Prostate gland (tissue), 2 donors: ENCODE measurements at regions not wholly inside any gene's neighbourhood (a gene's known extent, or its start where the extent isn't known, plus 50 kb on each side); places are given as distances from the start of the nearest gene placed in this dataset.

Source experiments
- DNase-seq: peaks from one replicate; pipeline ENCODE4 v3.0.0-alpha.2; 2019; ENCODE audit warnings: low spot score
- H3K27ac ChIP-seq, 2 donors: fragments of 200-600 bp; sonication (generic); 2 replicates each; pipeline ENCODE4 v1.5.1; 2017 to 2019
- H3K27me3 ChIP-seq: fragments of 200-600 bp; sonication (generic); replicated peaks from 2 replicates; pipeline ENCODE4 v1.5.1; 2019; ENCODE audit not compliant: insufficient read depth
- H3K36me3 ChIP-seq, 2 donors: fragments of 200-600 bp; sonication (generic); 1 replicate in 1 of 2; 2 replicates in 1 of 2; pipeline versions ENCODE4 v1.5.1 to v1.8.1; 2017 to 2019
- H3K4me1 ChIP-seq: fragments of 200-600 bp; sonication (generic); replicated peaks from 2 replicates; pipeline ENCODE4 v1.5.1; 2019
- H3K4me3 ChIP-seq, 2 donors: fragments of 200-600 bp; sonication (generic); 2 replicates each; pipeline ENCODE4 v1.5.1; 2017 to 2019
- H3K9me3 ChIP-seq: fragments of 200-600 bp; sonication (generic); 2 replicates; pipeline ENCODE4 v1.5.1; 2017
- POLR2A ChIP-seq: fragments of 450-650 bp; IDR thresholded peaks from one replicate; pipeline ENCODE4 v1.6.1; 2016; ENCODE audit warnings: antibody characterized with exemption, mild to moderate bottlenecking
- POLR2AphosphoS5 ChIP-seq: sonication (generic); formaldehyde crosslinking; IDR thresholded peaks from one replicate; pipeline ENCODE4 v1.6.1; 2017; ENCODE audit warnings: antibody characterized with exemption
- WGBS: methylation state at CpG from one replicate; pipeline ENCODE4 v1.1.5; 2018; 5-methylcytosine and 5-hydroxymethylcytosine counted together
- intact Hi-C: fragments of 100-400 bp; cut with DNase I; formaldehyde crosslinking; loops from one replicate; pipeline ENCODE4 v1.14.2; 2022
- TF ChIP-seq, protein P1 (sequence below), 4 experiments: fragments of 200-600 bp in 2 of 4; fragments of 450-650 bp in 2 of 4; sonication (generic) in 2 of 4; IDR thresholded peaks; 1 replicate in 3 of 4; 2 replicates in 1 of 4; pipeline ENCODE4 v1.5.1; 2016 to 2019; ENCODE audit warnings: antibody characterized with exemption in 4 of 4, mild to moderate bottlenecking in 2 of 4, moderate library complexity in 2 of 4

DNA sequence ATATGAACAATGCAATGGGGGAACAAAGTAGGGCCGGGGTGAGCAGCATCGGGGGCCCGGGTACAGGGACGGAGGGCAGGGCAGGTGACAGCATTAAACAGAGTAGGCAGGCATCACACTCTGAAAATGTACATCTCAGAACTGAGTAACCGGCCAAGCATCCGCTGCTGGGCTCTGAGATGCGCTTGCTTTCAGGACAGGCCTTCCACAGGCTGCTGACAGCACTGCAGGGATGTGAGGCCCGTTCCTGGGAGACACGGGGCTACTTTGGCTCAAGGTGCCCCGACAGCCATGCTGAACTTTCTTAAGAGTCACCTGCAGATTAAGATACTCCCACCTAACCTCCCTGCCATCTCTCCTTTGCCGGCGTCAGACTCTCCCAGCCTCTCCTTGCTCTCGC is 64.3 kb upstream of the FGFR2 start:
- WGBS = 92% methylated on average over 13 of the region's 13 CpGs
- H3K9me3 ChIP-seq = no peaks in the 10 kb centered on the region
- no peak overlapping the region for H3K4me3 ChIP-seq
- no peak overlapping the region for H3K27ac ChIP-seq
- no peaks in the 10 kb centered on the region for H3K27me3 ChIP-seq
- no peaks in the 10 kb centered on the region for H3K36me3 ChIP-seq
- no peak for TF ChIP-seq POLR2AphosphoS5
- TF ChIP-seq, protein P1, sequence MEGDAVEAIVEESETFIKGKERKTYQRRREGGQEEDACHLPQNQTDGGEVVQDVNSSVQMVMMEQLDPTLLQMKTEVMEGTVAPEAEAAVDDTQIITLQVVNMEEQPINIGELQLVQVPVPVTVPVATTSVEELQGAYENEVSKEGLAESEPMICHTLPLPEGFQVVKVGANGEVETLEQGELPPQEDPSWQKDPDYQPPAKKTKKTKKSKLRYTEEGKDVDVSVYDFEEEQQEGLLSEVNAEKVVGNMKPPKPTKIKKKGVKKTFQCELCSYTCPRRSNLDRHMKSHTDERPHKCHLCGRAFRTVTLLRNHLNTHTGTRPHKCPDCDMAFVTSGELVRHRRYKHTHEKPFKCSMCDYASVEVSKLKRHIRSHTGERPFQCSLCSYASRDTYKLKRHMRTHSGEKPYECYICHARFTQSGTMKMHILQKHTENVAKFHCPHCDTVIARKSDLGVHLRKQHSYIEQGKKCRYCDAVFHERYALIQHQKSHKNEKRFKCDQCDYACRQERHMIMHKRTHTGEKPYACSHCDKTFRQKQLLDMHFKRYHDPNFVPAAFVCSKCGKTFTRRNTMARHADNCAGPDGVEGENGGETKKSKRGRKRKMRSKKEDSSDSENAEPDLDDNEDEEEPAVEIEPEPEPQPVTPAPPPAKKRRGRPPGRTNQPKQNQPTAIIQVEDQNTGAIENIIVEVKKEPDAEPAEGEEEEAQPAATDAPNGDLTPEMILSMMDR (IDR thresholded peaks at IDR 0.05) = no peak
- no peak for TF ChIP-seq POLR2A
- intact Hi-C loops = no loop called here
- H3K4me1 ChIP-seq = no peaks in the 10 kb centered on the region
- no peak for DNase-seq

DNA sequence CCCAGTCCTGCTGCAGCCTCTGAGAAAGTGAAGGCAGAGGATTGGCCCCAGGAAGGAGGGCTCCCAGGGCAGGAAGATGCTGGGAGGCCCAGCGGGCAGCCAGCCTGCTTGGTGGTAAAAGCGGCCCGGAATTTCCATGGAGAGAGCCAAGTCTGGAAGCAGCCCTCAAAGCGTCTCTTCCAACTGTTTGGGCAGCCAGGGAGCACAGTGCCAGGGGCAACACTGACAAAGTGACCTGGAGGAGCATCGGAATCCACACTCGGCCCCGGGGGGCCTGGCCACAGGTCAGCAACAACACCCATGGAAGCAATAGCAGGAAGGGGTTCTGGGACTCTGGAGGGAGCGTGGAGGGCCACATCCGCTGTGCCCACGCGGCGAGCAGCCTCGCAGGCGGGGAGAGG is 63.2 kb upstream of the FGFR2 start:
- Histone ChIP-seq H3K9me3 (no peaks in the 10 kb centered on the region), H3K36me3 (no peaks in the 10 kb centered on the region), H3K27me3 (no peaks in the 10 kb centered on the region), H3K4me1 (no peaks in the 10 kb centered on the region), H3K4me3 (no peak overlapping the region), H3K27ac (no peak overlapping the region)
- TF ChIP-seq POLR2AphosphoS5 (no peak), POLR2A (no peak)
- TF ChIP-seq, protein P1 (IDR thresholded peaks at IDR 0.05) = no peak
- no peak for DNase-seq
- intact Hi-C loops = no loop called here
- WGBS = 75% methylated on average over 14 of the region's 14 CpGs

DNA sequence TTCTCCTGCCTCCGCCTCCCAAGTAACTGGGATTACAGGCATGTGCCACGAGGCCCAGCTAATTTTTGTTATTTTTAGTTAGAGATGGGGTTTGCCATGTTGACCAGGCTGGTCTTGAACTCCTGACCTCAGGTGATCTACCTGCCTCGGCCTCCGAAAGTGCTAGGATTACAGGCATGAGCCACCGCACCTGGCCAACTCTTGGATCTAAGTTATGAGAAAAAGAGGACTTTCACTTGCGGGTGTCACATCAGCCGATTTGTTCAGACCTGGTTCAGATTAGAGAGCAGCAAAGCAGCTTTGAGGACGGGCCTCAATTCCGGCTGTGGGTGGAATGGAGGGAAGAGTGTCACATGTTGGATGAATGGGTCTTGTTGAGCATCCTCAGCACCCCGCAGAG is 61.0 kb upstream of the FGFR2 start:
- intact Hi-C loops = no loop called here
- H3K27me3 ChIP-seq = no peaks in the 10 kb centered on the region
- H3K4me3 ChIP-seq = no peak overlapping the region
- TF ChIP-seq POLR2A = no peak
- no peak for TF ChIP-seq POLR2AphosphoS5
- TF ChIP-seq, protein P1 (IDR thresholded peaks at IDR 0.05) = no peak
- no peaks in the 10 kb centered on the region for H3K36me3 ChIP-seq
- H3K27ac ChIP-seq = no peak overlapping the region
- DNase-seq = no peak
- H3K9me3 ChIP-seq = no peaks in the 10 kb centered on the region
- no peaks in the 10 kb centered on the region for H3K4me1 ChIP-seq
- WGBS = 93% methylated on average over 10 of the region's 10 CpGs

DNA sequence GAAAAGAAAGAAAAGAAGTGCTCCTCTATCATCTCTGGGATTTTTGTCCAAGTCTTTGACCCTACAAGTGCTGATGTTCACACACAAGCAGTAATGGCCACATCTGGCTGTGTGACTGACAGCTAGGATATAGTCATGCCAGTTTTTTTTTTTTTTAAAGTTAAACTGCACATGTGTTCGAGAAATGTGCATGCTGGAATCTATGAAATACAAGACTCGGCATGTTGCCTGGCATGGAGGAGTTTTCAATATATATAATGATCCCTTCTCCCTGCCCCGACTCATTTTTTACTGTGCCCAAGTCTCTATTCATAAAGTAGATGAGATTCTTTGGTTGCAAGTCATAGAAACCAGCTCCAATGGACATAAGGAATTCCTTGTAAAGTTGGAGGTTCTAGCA is 60.4 kb upstream of the FGFR2 start:
- TF ChIP-seq, protein P1 (IDR thresholded peaks at IDR 0.05) = no peak
- TF ChIP-seq POLR2AphosphoS5 (no peak), POLR2A (no peak)
- Histone ChIP-seq H3K4me3 (no peak overlapping the region), H3K27me3 (no peaks in the 10 kb centered on the region), H3K4me1 (no peaks in the 10 kb centered on the region), H3K36me3 (no peaks in the 10 kb centered on the region), H3K27ac (no peak overlapping the region), H3K9me3 (no peaks in the 10 kb centered on the region)
- intact Hi-C loops = no loop called here
- no peak for DNase-seq
- 32% methylated on average over 3 of the region's 3 CpGs for WGBS

DNA sequence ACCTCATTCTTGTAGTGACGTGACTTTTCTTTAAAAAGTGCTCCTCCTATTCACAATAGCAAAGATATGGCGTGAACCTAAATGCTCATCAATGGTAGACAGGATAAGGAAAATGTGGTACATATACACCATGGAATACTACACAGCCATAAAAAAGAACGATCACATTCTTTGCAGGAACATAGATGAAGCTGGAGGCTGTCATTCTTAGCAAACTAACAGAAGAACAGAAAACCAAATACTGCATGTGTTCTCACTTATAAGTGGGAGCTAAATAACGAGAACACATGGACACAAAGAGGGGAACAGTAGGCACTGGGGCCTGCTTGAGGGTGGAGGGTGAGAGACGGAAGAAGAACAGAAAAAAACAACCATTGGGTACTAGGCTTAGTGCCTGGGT is 59.9 kb upstream of the FGFR2 start:
- H3K9me3 ChIP-seq = no peaks in the 10 kb centered on the region
- WGBS = 94% methylated on average over 5 of the region's 5 CpGs
- intact Hi-C loops = no loop called here
- TF ChIP-seq, protein P1 (IDR thresholded peaks at IDR 0.05) = no peak
- no peak for TF ChIP-seq POLR2AphosphoS5
- H3K4me3 ChIP-seq = no peak overlapping the region
- no peaks in the 10 kb centered on the region for H3K27me3 ChIP-seq
- H3K36me3 ChIP-seq = no peaks in the 10 kb centered on the region
- no peaks in the 10 kb centered on the region for H3K4me1 ChIP-seq
- DNase-seq = no peak
- no peak overlapping the region for H3K27ac ChIP-seq
